ENCODE measurements at regions not wholly inside any gene's neighbourhood (a gene's known extent, or its start where the extent isn't known, plus 50 kb on each side); places are given as distances from the start of the nearest gene placed in this dataset.

- TF ChIP-seq EZH2 (IDR thresholded peaks at IDR 0.05; ENCODE audit: insufficient read depth, low read length), result no peak
- TF ChIP-seq CTCF (IDR thresholded peaks at IDR 0.05; ENCODE audit: insufficient read depth, low read depth, low read length), result no peak
These were observed 205.3 kb downstream of the MN1 start for GRCh38 chr22:27596133-27596870.

All from astrocyte (in vitro differentiated cells and primary cell).